Esophagus muscularis mucosa (tissue), 3 donors: ENCODE measurements at regions not wholly inside any gene's neighbourhood (a gene's known extent, or its start where the extent isn't known, plus 50 kb on each side); places are given as distances from the start of the nearest gene placed in this dataset.

Experiments
- POLR2AphosphoS5 ChIP-seq, 2 donors: sonication (generic); formaldehyde crosslinking; IDR thresholded peaks; one replicate each; pipeline ENCODE4 v1.6.1; 2017; ENCODE audit warnings: antibody characterized with exemption in 2 of 2
- TF ChIP-seq, protein P1 (sequence below), 3 experiments: fragments of 200-600 bp in 2 of 3; fragments of 450-650 bp in 1 of 3; sonication (generic) in 2 of 3; IDR thresholded peaks; one replicate each; pipeline ENCODE4 v1.5.1; 2017 to 2019; ENCODE audit warnings: antibody characterized with exemption in 3 of 3, mild to moderate bottlenecking in 2 of 3, moderate library complexity in 1 of 3

DNA sequence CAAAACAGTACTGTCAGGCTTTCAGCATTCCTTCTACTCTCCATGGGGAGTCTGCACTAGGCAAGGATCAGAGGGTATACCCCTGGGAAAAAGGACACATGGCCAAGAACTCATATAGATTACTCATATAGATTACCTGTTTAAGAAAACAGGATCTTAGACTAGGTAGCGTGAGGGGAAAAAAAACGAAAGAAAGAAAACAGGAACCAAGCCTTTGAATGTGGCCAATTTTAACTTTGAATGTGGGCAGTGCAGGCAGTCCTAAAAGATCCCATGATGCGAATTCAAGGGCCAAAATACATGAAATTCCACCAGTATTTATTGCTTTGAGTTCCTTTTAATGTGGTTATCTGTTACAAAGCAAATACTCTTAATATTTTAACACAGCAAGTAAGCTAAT, 108.6 kb upstream of the TAC1 start:
- TF ChIP-seq, protein P1, sequence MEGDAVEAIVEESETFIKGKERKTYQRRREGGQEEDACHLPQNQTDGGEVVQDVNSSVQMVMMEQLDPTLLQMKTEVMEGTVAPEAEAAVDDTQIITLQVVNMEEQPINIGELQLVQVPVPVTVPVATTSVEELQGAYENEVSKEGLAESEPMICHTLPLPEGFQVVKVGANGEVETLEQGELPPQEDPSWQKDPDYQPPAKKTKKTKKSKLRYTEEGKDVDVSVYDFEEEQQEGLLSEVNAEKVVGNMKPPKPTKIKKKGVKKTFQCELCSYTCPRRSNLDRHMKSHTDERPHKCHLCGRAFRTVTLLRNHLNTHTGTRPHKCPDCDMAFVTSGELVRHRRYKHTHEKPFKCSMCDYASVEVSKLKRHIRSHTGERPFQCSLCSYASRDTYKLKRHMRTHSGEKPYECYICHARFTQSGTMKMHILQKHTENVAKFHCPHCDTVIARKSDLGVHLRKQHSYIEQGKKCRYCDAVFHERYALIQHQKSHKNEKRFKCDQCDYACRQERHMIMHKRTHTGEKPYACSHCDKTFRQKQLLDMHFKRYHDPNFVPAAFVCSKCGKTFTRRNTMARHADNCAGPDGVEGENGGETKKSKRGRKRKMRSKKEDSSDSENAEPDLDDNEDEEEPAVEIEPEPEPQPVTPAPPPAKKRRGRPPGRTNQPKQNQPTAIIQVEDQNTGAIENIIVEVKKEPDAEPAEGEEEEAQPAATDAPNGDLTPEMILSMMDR (IDR thresholded peaks at IDR 0.05): no peak
- no peak for TF ChIP-seq POLR2AphosphoS5 (IDR thresholded peaks at IDR 0.05)
